ENCODE measurements at regions not wholly inside any gene's neighbourhood (a gene's known extent, or its start where the extent isn't known, plus 50 kb on each side); places are given as distances from the start of the nearest gene placed in this dataset.
A peak's percentile ranks its signal among the peaks of the same experiment; 100 is the strongest.

DNA sequence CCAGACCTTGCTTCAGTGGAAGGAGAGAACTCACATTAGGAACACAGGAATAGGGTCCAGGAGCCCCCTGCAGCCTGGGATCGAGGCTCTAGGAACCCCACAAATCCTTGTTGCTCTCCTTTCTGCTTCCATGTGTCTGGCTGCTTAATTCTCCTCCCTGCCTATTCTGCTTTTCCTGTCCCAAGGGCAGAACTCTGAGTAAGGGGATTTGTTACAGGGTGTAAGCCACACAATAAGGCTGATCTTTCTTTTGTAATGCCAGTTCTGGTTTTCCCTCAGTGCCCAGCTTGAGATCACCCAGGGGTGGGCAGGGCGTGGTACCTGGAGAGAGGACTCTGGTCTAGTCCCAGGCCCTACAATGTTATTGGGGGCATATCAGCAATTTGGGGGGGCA, 119.6 kb upstream of the MGAT5 start:
- TF ChIP-seq, protein P1, sequence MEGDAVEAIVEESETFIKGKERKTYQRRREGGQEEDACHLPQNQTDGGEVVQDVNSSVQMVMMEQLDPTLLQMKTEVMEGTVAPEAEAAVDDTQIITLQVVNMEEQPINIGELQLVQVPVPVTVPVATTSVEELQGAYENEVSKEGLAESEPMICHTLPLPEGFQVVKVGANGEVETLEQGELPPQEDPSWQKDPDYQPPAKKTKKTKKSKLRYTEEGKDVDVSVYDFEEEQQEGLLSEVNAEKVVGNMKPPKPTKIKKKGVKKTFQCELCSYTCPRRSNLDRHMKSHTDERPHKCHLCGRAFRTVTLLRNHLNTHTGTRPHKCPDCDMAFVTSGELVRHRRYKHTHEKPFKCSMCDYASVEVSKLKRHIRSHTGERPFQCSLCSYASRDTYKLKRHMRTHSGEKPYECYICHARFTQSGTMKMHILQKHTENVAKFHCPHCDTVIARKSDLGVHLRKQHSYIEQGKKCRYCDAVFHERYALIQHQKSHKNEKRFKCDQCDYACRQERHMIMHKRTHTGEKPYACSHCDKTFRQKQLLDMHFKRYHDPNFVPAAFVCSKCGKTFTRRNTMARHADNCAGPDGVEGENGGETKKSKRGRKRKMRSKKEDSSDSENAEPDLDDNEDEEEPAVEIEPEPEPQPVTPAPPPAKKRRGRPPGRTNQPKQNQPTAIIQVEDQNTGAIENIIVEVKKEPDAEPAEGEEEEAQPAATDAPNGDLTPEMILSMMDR (IDR thresholded peaks at IDR 0.05) = no peak
- no peak for TF ChIP-seq POLR2A (IDR thresholded peaks at IDR 0.05)
- no peaks in the 10 kb centered on the region for H3K9me3 ChIP-seq
- no peak overlapping the region for H3K27ac ChIP-seq
- H3K4me1 ChIP-seq = peaks cover 9 to 21% of the 10 kb centered on the region in 2 donors
- H3K4me3 ChIP-seq (replicated peaks in 1 of 3) = no peak overlapping the region
- 93 to 94% methylated on average over 1 to 2 of the region's 2 CpGs for WGBS, 2 donors
- no peaks in the 10 kb centered on the region for H3K27me3 ChIP-seq
- DNase-seq = no peak
- intact Hi-C loops (cut with DNase I) = no loop called here
- no peaks in the 10 kb centered on the region for H3K36me3 ChIP-seq

DNA sequence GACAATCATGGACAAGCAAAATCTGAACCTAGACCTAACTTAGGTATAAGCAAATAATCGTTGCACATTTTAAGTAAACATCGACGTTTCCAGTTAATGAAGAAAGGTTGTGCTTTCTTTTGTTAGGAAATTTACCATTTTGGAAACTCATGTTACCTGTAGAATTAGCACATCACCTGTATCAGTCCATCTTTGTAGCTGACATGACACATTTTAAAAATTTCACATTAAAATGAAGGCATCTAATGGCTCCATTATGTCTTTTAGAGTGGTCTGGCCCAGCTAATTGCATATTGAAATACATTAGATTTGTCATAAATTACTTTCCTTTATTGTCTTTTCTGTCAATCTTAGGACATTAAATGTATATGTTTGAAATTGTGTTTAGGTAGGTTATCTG, 119.0 kb upstream of the MGAT5 start:
- Histone ChIP-seq H3K27ac (no peak overlapping the region), H3K9me3 (no peaks in the 10 kb centered on the region), H3K27me3 (no peaks in the 10 kb centered on the region), H3K4me1 (peaks cover 13 to 25% of the 10 kb centered on the region in 2 donors), H3K36me3 (no peaks in the 10 kb centered on the region), H3K4me3 (replicated peaks in 1 of 3) (no peak overlapping the region)
- 91 to 94% methylated on average over 3 of the region's 3 CpGs for WGBS, 2 donors
- intact Hi-C loops (cut with DNase I) = no loop called here
- TF ChIP-seq, protein P1 (IDR thresholded peaks at IDR 0.05) = no peak
- TF ChIP-seq POLR2A (IDR thresholded peaks at IDR 0.05) = no peak
- no peak for DNase-seq

DNA sequence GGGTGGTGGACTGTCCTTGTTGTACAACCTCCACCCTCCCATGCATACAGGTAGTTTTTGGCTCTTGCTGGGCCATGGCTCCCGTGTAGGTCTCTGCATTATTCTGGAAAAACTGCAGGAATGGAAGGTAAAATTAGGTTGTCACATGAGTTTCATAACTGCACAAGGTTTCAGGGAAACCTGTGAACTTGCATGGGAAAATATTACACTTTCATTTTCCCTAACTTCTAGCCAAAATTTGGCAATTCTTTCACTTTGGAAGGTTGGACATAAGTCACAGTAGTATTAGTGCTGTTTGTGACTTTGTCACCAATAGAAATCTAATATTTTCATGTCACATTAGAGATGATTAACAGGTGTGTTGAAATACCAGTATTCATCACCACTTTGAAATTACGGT, 118.1 kb upstream of the MGAT5 start:
- DNase-seq = no peak
- 73 to 92% methylated on average over 2 of the region's 2 CpGs for WGBS, 2 donors
- Histone ChIP-seq H3K9me3 (no peaks in the 10 kb centered on the region), H3K27me3 (no peaks in the 10 kb centered on the region), H3K4me1 (peaks cover 22 to 35% of the 10 kb centered on the region in 2 donors), H3K4me3 (replicated peaks in 1 of 3) (no peak overlapping the region), H3K27ac (no peak overlapping the region), H3K36me3 (no peaks in the 10 kb centered on the region)
- TF ChIP-seq, protein P1 (IDR thresholded peaks at IDR 0.05) = no peak
- no peak for TF ChIP-seq POLR2A (IDR thresholded peaks at IDR 0.05)
- intact Hi-C loops (cut with DNase I) = no loop called here

DNA sequence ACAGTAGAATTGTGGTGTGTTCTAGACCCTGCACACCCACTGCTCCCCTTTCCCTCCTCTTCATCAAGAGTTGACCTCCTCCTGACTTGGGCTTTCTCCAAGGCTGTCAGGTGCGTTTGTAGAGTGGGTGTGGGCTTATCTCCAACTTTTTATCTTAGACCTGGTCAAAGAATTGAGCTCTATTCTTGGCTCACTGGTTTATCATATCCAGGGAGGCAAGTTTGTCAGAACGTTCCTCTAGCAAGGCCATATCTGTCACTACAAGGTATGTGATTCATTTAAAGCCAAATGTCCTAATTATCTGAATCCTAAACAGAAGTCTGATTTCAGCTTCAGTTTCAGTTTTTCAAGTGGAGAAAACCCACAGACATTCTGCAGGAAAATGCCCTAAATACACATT, 117.1 kb upstream of the MGAT5 start:
- Histone ChIP-seq H3K9me3 (no peaks in the 10 kb centered on the region), H3K27ac (peak overlapping the region; percentile 18 to 63 (median 29)), H3K4me1 (peaks cover 25 to 39% of the 10 kb centered on the region in 2 donors), H3K4me3 (replicated peaks in 1 of 3) (no peak overlapping the region), H3K27me3 (no peaks in the 10 kb centered on the region), H3K36me3 (no peaks in the 10 kb centered on the region)
- WGBS, 2 donors = 0 to 3% methylated on average over 2 of the region's 2 CpGs
- intact Hi-C loops (cut with DNase I) = no loop called here
- DNase-seq = peak in 1 of 2 donors; percentile 16
- TF ChIP-seq, protein P1 (IDR thresholded peaks at IDR 0.05) = no peak
- no peak for TF ChIP-seq POLR2A (IDR thresholded peaks at IDR 0.05)

DNA sequence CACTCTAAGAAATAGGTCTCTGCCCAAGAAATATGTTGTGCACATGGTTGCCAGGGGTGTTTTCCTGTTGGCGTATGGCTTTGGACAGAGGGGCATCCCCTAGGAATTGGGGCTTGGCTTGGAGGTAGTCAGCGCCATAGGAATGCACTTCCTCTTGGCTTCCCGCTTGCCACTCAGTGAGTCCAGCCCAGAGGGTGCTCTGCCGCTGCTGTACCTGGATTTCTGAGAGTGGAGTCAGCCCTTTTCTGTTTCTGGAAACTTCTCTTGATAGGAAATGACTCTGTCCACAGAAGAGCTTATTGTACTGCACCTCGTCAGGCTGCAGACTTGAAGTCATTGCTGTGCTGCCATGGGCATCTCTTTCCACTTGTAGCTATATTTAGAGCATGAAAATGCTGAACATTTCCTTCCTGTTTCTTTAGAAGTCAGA, 116.7 kb upstream of the MGAT5 start:
- no peaks in the 10 kb centered on the region for H3K27me3 ChIP-seq
- TF ChIP-seq POLR2A (IDR thresholded peaks at IDR 0.05) = peak in 1 of 2 donors; percentile 14
- TF ChIP-seq, protein P1 (IDR thresholded peaks at IDR 0.05) = no peak
- no peak overlapping the region for H3K4me3 ChIP-seq (replicated peaks in 1 of 3)
- WGBS, 2 donors = 40 to 64% methylated on average over 5 of the region's 5 CpGs
- H3K36me3 ChIP-seq = no peaks in the 10 kb centered on the region
- DNase-seq = peak in 1 of 2 donors; percentile 37
- H3K27ac ChIP-seq = peak overlapping the region; percentile 18 to 63 (median 29)
- H3K4me1 ChIP-seq = peaks cover 25 to 41% of the 10 kb centered on the region in 2 donors
- intact Hi-C loops (cut with DNase I) = no loop called here
- no peaks in the 10 kb centered on the region for H3K9me3 ChIP-seq
